Psoas muscle (tissue), 7 donors: ENCODE measurements at regions not wholly inside any gene's neighbourhood (a gene's known extent, or its start where the extent isn't known, plus 50 kb on each side); places are given as distances from the start of the nearest gene placed in this dataset.

Experiments used
- ATAC-seq, 4 donors: fragments of 200-7000 bp; cut with Tn5 transposase; one replicate each; pipeline ENCODE4 v1.9.1; 2020; ENCODE audit warnings: moderate library complexity in 3 of 4, mild to moderate bottlenecking in 2 of 4
- DNase-seq, 2 donors: peaks; one replicate each; pipeline ENCODE4 v3.0.0-alpha.2; 2020
- H3K27ac ChIP-seq: fragments of 200-600 bp; one replicate; pipeline ENCODE4 v1.8.0; 2022
- H3K27me3 ChIP-seq, 3 donors: fragments of 200-600 bp in 1 of 3; one replicate each; pipeline versions ENCODE4 v1.6.1 to v1.8.0; 2013 to 2022; ENCODE audit warnings: low read length in 2 of 3, mild to moderate bottlenecking in 2 of 3, moderate library complexity in 1 of 3; ENCODE audit not compliant: insufficient read depth in 3 of 3
- H3K36me3 ChIP-seq, 2 donors: fragments of 200-600 bp in 1 of 2; one replicate each; pipeline versions ENCODE4 v1.6.1 to v1.8.0; 2013 to 2022; ENCODE audit warnings: low read depth in 1 of 2, mild to moderate bottlenecking in 1 of 2, moderate library complexity in 1 of 2; ENCODE audit not compliant: insufficient read depth in 1 of 2
- H3K4me1 ChIP-seq: fragments of 200-600 bp; one replicate; pipeline ENCODE4 v1.8.0; 2022
- H3K4me3 ChIP-seq: fragments of 200-600 bp; one replicate; pipeline ENCODE4 v1.8.0; 2022; ENCODE audit warnings: mild to moderate bottlenecking
- H3K9me3 ChIP-seq: fragments of 200-600 bp; one replicate; pipeline ENCODE4 v1.8.0; 2022
- WGBS, 3 donors: extraction: QIAGEN DNeasy Blood & Tissue Kit; methylation state at CpG; one replicate each; pipeline versions ENCODE4 v1.1.6 to v1.1.7; 2013; 5-methylcytosine and 5-hydroxymethylcytosine counted together
- intact Hi-C, 2 donors: fragments of 100-400 bp; cut with DNase I; formaldehyde crosslinking; loops; one replicate each; pipeline versions ENCODE4 v1.11.0 to v1.14.2; 2022
- TF ChIP-seq, protein P1 (sequence below): fragments of 200-600 bp; IDR thresholded peaks from one replicate; pipeline ENCODE4 v1.8.0; 2022; ENCODE audit warnings: antibody characterized with exemption
- donor health status: healthy with polysubstance abuse.
- donor health status: DM: no; HTN: no; CAD: no; lungs with moderate emphysema.
- donor health status: Bipolar disorder and iron deficiency.
- donor health status: healthy.
- donor health status: DM: yes; HTN: yes; CAD: no.
- donor health status: DM: no; HTN: no; CAD: no.
- donor health status: DM: yes; HTN: yes; CAD: no.

DNA sequence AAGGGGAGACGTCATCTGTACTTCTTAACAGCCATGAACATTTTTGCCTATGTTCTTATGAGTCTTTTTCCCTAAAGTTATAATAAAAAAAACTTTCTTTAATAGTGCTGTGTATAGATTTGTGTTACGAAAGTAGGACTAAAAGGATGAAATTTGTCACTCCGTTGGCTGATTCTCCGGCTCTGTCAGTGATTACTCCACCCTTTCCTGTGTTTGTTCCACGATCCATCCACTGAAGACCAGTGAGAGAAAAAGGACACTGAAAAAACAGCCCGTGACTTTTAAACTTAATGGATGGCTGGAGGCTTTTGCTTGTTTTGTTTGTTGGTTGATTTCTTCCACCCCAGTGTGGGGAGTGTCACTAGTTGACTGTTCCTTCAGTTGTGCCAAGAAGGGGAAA, 232.0 kb upstream of the NOX3 start:
- no peaks in the 10 kb centered on the region for H3K27me3 ChIP-seq
- no peak overlapping the region for H3K27ac ChIP-seq
- TF ChIP-seq, protein P1, sequence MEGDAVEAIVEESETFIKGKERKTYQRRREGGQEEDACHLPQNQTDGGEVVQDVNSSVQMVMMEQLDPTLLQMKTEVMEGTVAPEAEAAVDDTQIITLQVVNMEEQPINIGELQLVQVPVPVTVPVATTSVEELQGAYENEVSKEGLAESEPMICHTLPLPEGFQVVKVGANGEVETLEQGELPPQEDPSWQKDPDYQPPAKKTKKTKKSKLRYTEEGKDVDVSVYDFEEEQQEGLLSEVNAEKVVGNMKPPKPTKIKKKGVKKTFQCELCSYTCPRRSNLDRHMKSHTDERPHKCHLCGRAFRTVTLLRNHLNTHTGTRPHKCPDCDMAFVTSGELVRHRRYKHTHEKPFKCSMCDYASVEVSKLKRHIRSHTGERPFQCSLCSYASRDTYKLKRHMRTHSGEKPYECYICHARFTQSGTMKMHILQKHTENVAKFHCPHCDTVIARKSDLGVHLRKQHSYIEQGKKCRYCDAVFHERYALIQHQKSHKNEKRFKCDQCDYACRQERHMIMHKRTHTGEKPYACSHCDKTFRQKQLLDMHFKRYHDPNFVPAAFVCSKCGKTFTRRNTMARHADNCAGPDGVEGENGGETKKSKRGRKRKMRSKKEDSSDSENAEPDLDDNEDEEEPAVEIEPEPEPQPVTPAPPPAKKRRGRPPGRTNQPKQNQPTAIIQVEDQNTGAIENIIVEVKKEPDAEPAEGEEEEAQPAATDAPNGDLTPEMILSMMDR: no peak
- intact Hi-C loops: no loop called here
- no peaks in the 10 kb centered on the region for H3K4me1 ChIP-seq
- no peaks in the 10 kb centered on the region for H3K36me3 ChIP-seq
- 56 to 73% (median 69%) methylated on average over 6 of the region's 6 CpGs for WGBS, 3 donors
- no peak for ATAC-seq
- no peak overlapping the region for H3K4me3 ChIP-seq
- DNase-seq: no peak
- H3K9me3 ChIP-seq: no peaks in the 10 kb centered on the region

DNA sequence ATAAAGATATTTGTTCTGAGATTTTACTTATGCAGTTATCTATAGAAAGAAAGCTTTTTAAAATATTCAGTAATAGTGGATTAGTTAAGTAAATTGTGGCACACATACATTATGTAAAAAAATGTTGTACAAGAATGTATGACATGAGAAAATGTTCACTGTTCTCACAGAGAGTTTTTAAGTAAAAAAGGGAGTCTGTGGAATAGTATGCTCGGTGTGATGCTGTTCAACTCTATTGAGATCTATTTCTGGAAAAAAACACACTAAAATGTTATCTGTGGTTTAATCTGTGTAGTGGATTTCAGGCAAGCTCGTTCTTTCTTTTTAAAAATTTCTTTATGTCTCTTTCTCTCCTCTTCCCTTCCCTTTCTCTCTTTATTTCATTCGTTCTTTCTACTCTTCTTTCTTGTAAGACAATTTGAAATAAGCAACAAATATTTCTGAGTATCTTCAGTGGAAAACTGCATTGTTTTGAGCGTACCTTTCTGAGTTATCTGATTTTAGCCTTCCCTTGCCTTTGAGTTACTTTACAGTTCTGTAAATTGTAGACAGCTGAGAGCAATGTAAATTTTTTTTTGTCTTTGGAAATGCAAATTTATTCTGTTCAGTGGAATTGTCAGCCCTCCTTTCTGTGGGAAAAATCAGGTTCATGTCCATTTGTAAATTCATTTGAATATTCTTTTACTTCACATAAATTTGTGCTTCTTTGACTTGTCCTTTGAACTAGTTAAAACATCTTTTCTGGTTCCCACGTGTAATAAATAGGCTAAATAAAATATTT, 229.0 kb upstream of the NOX3 start:
- Histone ChIP-seq H3K9me3 (no peaks in the 10 kb centered on the region), H3K4me1 (no peaks in the 10 kb centered on the region), H3K36me3 (no peaks in the 10 kb centered on the region), H3K4me3 (no peak overlapping the region), H3K27ac (no peak overlapping the region), H3K27me3 (no peaks in the 10 kb centered on the region)
- intact Hi-C loops: no loop called here
- no peak for DNase-seq
- WGBS, 3 donors: 61 to 72% (median 63%) methylated on average over 5 of the region's 5 CpGs
- no peak for ATAC-seq
- TF ChIP-seq, protein P1: no peak

DNA sequence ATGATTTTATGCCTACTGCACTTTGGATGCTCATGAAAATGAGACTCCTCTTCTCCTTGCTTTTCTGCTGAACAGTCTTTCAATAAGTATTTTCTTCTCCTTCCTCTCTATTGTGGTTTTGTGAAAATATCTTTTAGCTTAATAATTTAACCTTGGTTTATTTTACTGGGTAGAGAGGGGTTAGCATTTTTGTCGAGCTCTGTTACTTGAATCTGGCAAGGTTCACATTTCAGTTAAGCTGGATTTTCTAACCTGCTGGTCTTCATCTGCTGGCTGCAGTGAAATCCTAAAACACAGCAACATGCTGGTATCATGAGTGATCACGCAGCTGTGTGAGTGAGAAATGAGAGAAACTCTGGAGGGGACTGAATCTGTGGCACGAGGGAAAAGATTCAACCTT, 222.7 kb upstream of the NOX3 start:
- intact Hi-C loops: no loop called here

GRCh38 chr6:155676346-155676745, 220.7 kb upstream of the NOX3 start:
- intact Hi-C loops: no loop called here
- no peaks in the 10 kb centered on the region for H3K4me1 ChIP-seq
- H3K36me3 ChIP-seq: no peaks in the 10 kb centered on the region
- no peak overlapping the region for H3K27ac ChIP-seq
- DNase-seq (no peak), ATAC-seq (no peak)
- TF ChIP-seq, protein P1: no peak
- no peak overlapping the region for H3K4me3 ChIP-seq
- 49 to 60% (median 54%) methylated on average over 2 of the region's 2 CpGs for WGBS, 3 donors
- H3K9me3 ChIP-seq: no peaks in the 10 kb centered on the region
- H3K27me3 ChIP-seq: no peaks in the 10 kb centered on the region

More for the DNA sequence above, 222.7 kb upstream of the NOX3 start:
- no peaks in the 10 kb centered on the region for H3K9me3 ChIP-seq
- DNase-seq: no peak
- H3K27me3 ChIP-seq: no peaks in the 10 kb centered on the region
- TF ChIP-seq, protein P1: no peak
- H3K27ac ChIP-seq: no peak overlapping the region
- no peaks in the 10 kb centered on the region for H3K36me3 ChIP-seq
- no peak overlapping the region for H3K4me3 ChIP-seq
- 27 to 30% (median 29%) methylated on average over 3 of the region's 3 CpGs for WGBS, 3 donors
- no peak for ATAC-seq
- H3K4me1 ChIP-seq: no peaks in the 10 kb centered on the region

- no peak overlapping the region for H3K4me3 ChIP-seq
- DNase-seq: no peak
- ATAC-seq: no peak
- H3K9me3 ChIP-seq: no peaks in the 10 kb centered on the region
- H3K36me3 ChIP-seq: no peaks in the 10 kb centered on the region
- 78 to 84% (median 82%) methylated on average over 2 of the region's 2 CpGs for WGBS, 3 donors
- no peaks in the 10 kb centered on the region for H3K4me1 ChIP-seq
- TF ChIP-seq, protein P1: no peak
- H3K27ac ChIP-seq: no peak overlapping the region
- H3K27me3 ChIP-seq: no peaks in the 10 kb centered on the region
- intact Hi-C loops: no loop called here
Observed at GRCh38 chr6:155670655-155671054, 215.0 kb upstream of the NOX3 start.
